ENCODE measurements at regions not wholly inside any gene's neighbourhood (a gene's known extent, or its start where the extent isn't known, plus 50 kb on each side); places are given as distances from the start of the nearest gene placed in this dataset.

DNA sequence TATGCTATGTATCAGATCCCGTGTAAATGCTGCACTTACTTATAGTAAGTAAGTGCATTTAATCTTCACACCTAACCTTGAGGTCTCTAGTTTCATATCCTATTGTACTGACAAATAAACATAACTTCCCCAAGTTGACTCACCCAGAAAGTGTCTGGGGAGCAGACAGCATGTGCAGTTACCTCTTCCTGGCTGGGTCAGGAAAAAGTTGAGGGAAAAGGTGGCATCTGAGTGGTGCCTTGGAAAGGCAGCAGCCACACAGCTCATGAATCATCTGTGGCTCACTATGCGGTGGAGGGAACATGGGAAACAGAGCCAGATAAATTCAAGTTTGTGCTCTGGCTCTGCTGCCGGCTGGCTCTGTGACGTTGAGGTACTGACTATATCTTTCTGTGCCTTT is 382.0 kb upstream of the DYNLRB2 start:
- H3K36me3 ChIP-seq (ENCODE audit: control insufficient read depth in 3 of 3, insufficient read depth in 3 of 3, low read length in 3 of 3), result no peaks in the 10 kb centered on the region
- H3K27ac ChIP-seq (ENCODE audit: low read depth, low read length), result no peak overlapping the region
- H3K9me3 ChIP-seq (ENCODE audit: control insufficient read depth in 3 of 3, low read length in 3 of 3), result peaks cover 0 to 2% (median 0%) of the 10 kb centered on the region in 3 donors
- H3K4me1 ChIP-seq (ENCODE audit: control insufficient read depth in 3 of 3, insufficient read depth in 3 of 3, low read length in 3 of 3), result no peaks in the 10 kb centered on the region
- no peak overlapping the region for H3K4me3 ChIP-seq (ENCODE audit: low read length in 3 of 3)
- no peak overlapping the region for H3K9ac ChIP-seq (ENCODE audit: low read depth in 1 of 3, low read length in 3 of 3)
- H3K27me3 ChIP-seq (ENCODE audit: control insufficient read depth in 3 of 3, insufficient read depth in 3 of 3, low read length in 3 of 3), result no peaks in the 10 kb centered on the region

DNA sequence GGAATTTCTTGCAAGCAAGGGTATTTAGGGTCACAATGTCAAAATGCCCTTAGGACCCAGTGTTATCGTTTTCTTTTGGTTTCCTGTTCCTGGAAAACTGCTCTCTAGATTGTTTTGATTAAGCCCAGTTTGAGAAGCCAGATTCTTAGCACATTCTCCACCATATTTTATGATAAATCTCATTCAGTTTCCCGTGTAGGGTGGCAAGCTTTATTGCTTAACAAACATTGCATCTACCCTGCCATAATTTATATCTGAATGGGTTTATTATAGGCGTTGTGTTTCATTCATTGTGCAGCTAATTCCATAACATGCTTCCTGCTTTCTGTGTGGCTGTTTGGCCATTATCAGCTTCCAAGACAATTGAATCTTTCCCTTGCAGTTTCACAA is 389.1 kb upstream of the DYNLRB2 start:
- Histone ChIP-seq H3K36me3 (ENCODE audit: control insufficient read depth in 3 of 3, insufficient read depth in 3 of 3, low read length in 3 of 3) (no peaks in the 10 kb centered on the region), H3K9me3 (ENCODE audit: control insufficient read depth in 3 of 3, low read length in 3 of 3) (no peaks in the 10 kb centered on the region), H3K27me3 (ENCODE audit: control insufficient read depth in 3 of 3, insufficient read depth in 3 of 3, low read length in 3 of 3) (no peaks in the 10 kb centered on the region), H3K27ac (ENCODE audit: low read depth, low read length) (no peak overlapping the region), H3K9ac (ENCODE audit: low read depth in 1 of 3, low read length in 3 of 3) (no peak overlapping the region), H3K4me3 (ENCODE audit: low read length in 3 of 3) (no peak overlapping the region), H3K4me1 (ENCODE audit: control insufficient read depth in 3 of 3, insufficient read depth in 3 of 3, low read length in 3 of 3) (no peaks in the 10 kb centered on the region)

- Histone ChIP-seq H3K36me3 (ENCODE audit: control insufficient read depth in 3 of 3, insufficient read depth in 3 of 3, low read length in 3 of 3) (no peaks in the 10 kb centered on the region), H3K9ac (ENCODE audit: low read depth in 1 of 3, low read length in 3 of 3) (no peak overlapping the region), H3K27ac (ENCODE audit: low read depth, low read length) (no peak overlapping the region), H3K4me1 (ENCODE audit: control insufficient read depth in 3 of 3, insufficient read depth in 3 of 3, low read length in 3 of 3) (no peaks in the 10 kb centered on the region), H3K9me3 (ENCODE audit: control insufficient read depth in 3 of 3, low read length in 3 of 3) (no peaks in the 10 kb centered on the region), H3K4me3 (ENCODE audit: low read length in 3 of 3) (no peak overlapping the region), H3K27me3 (ENCODE audit: control insufficient read depth in 3 of 3, insufficient read depth in 3 of 3, low read length in 3 of 3) (no peaks in the 10 kb centered on the region)
Observed at GRCh38 chr16:80150978-80151721, 389.6 kb upstream of the DYNLRB2 start.

DNA sequence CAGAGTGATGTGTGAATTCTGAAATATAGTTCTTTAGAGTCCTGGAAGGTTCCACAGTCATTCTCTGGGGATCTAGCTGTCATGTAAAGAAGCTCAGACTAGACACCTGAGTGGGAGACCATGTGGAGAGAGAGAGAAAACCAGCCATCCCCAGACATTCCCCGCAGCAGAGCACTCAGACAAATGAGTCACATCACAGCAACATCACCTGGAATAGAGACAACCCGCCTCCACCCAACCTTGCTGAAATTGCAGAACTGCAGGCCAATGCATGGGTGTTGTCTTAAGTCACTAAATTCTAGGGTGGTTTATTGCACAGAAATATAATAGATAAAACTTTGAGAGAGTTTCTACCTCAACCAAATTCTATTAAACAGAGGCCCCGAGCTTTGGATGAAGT is 392.0 kb upstream of the DYNLRB2 start:
- no peak overlapping the region for H3K27ac ChIP-seq (ENCODE audit: low read depth, low read length)
- no peak overlapping the region for H3K9ac ChIP-seq (ENCODE audit: low read depth in 1 of 3, low read length in 3 of 3)
- H3K27me3 ChIP-seq (ENCODE audit: control insufficient read depth in 3 of 3, insufficient read depth in 3 of 3, low read length in 3 of 3), result no peaks in the 10 kb centered on the region
- no peaks in the 10 kb centered on the region for H3K36me3 ChIP-seq (ENCODE audit: control insufficient read depth in 3 of 3, insufficient read depth in 3 of 3, low read length in 3 of 3)
- no peaks in the 10 kb centered on the region for H3K9me3 ChIP-seq (ENCODE audit: control insufficient read depth in 3 of 3, low read length in 3 of 3)
- H3K4me3 ChIP-seq (ENCODE audit: low read length in 3 of 3), result no peak overlapping the region
- no peaks in the 10 kb centered on the region for H3K4me1 ChIP-seq (ENCODE audit: control insufficient read depth in 3 of 3, insufficient read depth in 3 of 3, low read length in 3 of 3)

GRCh38 chr16:80147026-80147655 is 393.7 kb upstream of the DYNLRB2 start:
- Histone ChIP-seq H3K4me3 (ENCODE audit: low read length in 3 of 3) (no peak overlapping the region), H3K9me3 (ENCODE audit: control insufficient read depth in 3 of 3, low read length in 3 of 3) (no peaks in the 10 kb centered on the region), H3K36me3 (ENCODE audit: control insufficient read depth in 3 of 3, insufficient read depth in 3 of 3, low read length in 3 of 3) (no peaks in the 10 kb centered on the region), H3K27ac (ENCODE audit: low read depth, low read length) (no peak overlapping the region), H3K27me3 (ENCODE audit: control insufficient read depth in 3 of 3, insufficient read depth in 3 of 3, low read length in 3 of 3) (no peaks in the 10 kb centered on the region), H3K4me1 (ENCODE audit: control insufficient read depth in 3 of 3, insufficient read depth in 3 of 3, low read length in 3 of 3) (no peaks in the 10 kb centered on the region), H3K9ac (ENCODE audit: low read depth in 1 of 3, low read length in 3 of 3) (no peak overlapping the region)

GRCh38 chr16:80144191-80144590 is 396.6 kb upstream of the DYNLRB2 start:
- H3K9me3 ChIP-seq (ENCODE audit: control insufficient read depth in 3 of 3, low read length in 3 of 3), result no peaks in the 10 kb centered on the region
- no peak overlapping the region for H3K27ac ChIP-seq (ENCODE audit: low read depth, low read length)
- no peaks in the 10 kb centered on the region for H3K4me1 ChIP-seq (ENCODE audit: control insufficient read depth in 3 of 3, insufficient read depth in 3 of 3, low read length in 3 of 3)
- no peaks in the 10 kb centered on the region for H3K27me3 ChIP-seq (ENCODE audit: control insufficient read depth in 3 of 3, insufficient read depth in 3 of 3, low read length in 3 of 3)
- no peak overlapping the region for H3K4me3 ChIP-seq (ENCODE audit: low read length in 3 of 3)
- no peak overlapping the region for H3K9ac ChIP-seq (ENCODE audit: low read depth in 1 of 3, low read length in 3 of 3)
- H3K36me3 ChIP-seq (ENCODE audit: control insufficient read depth in 3 of 3, insufficient read depth in 3 of 3, low read length in 3 of 3), result no peaks in the 10 kb centered on the region

GRCh38 chr16:80142940-80143339 is 397.9 kb upstream of the DYNLRB2 start:
- Histone ChIP-seq H3K27me3 (ENCODE audit: control insufficient read depth in 3 of 3, insufficient read depth in 3 of 3, low read length in 3 of 3) (no peaks in the 10 kb centered on the region), H3K36me3 (ENCODE audit: control insufficient read depth in 3 of 3, insufficient read depth in 3 of 3, low read length in 3 of 3) (no peaks in the 10 kb centered on the region), H3K9ac (ENCODE audit: low read depth in 1 of 3, low read length in 3 of 3) (no peak overlapping the region), H3K4me1 (ENCODE audit: control insufficient read depth in 3 of 3, insufficient read depth in 3 of 3, low read length in 3 of 3) (no peaks in the 10 kb centered on the region), H3K27ac (ENCODE audit: low read depth, low read length) (no peak overlapping the region), H3K4me3 (ENCODE audit: low read length in 3 of 3) (no peak overlapping the region), H3K9me3 (ENCODE audit: control insufficient read depth in 3 of 3, low read length in 3 of 3) (no peaks in the 10 kb centered on the region)

DNA sequence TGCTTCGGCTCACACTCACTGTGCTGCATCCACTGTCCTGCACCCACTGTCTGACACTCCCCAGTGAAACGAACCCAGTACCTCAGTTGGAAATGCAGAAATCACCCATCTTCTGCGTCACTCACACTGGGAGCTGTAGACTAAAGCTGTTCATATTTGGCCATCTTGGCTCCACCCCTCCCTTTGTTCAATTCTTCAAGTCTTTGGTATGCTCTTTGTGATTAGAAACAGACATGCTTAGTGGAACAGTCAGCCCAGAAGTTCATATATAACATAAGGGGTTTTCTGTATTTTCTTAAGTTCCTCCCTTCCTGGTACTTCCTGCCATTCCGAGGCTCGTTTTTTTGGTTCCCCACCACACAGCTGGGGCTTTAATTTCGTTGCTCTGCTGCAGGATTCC is 398.5 kb upstream of the DYNLRB2 start:
- Histone ChIP-seq H3K9me3 (ENCODE audit: control insufficient read depth in 3 of 3, low read length in 3 of 3) (no peaks in the 10 kb centered on the region), H3K4me1 (ENCODE audit: control insufficient read depth in 3 of 3, insufficient read depth in 3 of 3, low read length in 3 of 3) (no peaks in the 10 kb centered on the region), H3K27ac (ENCODE audit: low read depth, low read length) (no peak overlapping the region), H3K27me3 (ENCODE audit: control insufficient read depth in 3 of 3, insufficient read depth in 3 of 3, low read length in 3 of 3) (no peaks in the 10 kb centered on the region), H3K36me3 (ENCODE audit: control insufficient read depth in 3 of 3, insufficient read depth in 3 of 3, low read length in 3 of 3) (no peaks in the 10 kb centered on the region), H3K9ac (ENCODE audit: low read depth in 1 of 3, low read length in 3 of 3) (no peak overlapping the region), H3K4me3 (ENCODE audit: low read length in 3 of 3) (no peak overlapping the region)

- no peak overlapping the region for H3K27ac ChIP-seq (ENCODE audit: low read depth, low read length)
- H3K36me3 ChIP-seq (ENCODE audit: control insufficient read depth in 3 of 3, insufficient read depth in 3 of 3, low read length in 3 of 3), result no peaks in the 10 kb centered on the region
- H3K9ac ChIP-seq (ENCODE audit: low read depth in 1 of 3, low read length in 3 of 3), result no peak overlapping the region
- H3K9me3 ChIP-seq (ENCODE audit: control insufficient read depth in 3 of 3, low read length in 3 of 3), result no peaks in the 10 kb centered on the region
- H3K4me3 ChIP-seq (ENCODE audit: low read length in 3 of 3), result no peak overlapping the region
- no peaks in the 10 kb centered on the region for H3K27me3 ChIP-seq (ENCODE audit: control insufficient read depth in 3 of 3, insufficient read depth in 3 of 3, low read length in 3 of 3)
- H3K4me1 ChIP-seq (ENCODE audit: control insufficient read depth in 3 of 3, insufficient read depth in 3 of 3, low read length in 3 of 3), result no peaks in the 10 kb centered on the region
Observed at GRCh38 chr16:80129791-80130190, 411.0 kb upstream of the DYNLRB2 start.

DNA sequence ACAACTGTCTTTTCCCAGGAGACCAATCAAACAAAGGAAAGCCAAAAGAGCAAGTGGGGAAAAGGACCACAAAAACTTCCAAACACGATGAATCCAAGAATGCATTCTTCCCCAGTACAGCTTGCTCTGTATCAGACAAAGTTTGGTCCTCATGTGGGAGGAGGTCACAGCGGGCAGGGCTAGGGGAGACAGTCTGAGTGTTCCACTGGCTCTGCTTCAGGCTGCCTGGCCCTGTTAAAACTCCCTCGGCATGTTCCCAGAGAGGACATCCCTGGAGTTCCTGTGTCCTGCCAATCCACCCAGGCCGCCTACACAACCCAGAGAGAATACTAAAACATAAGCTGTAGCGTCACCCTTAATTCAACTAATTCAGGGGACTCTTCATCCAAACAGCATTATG is 415.1 kb upstream of the DYNLRB2 start:
- Histone ChIP-seq H3K36me3 (ENCODE audit: control insufficient read depth in 3 of 3, insufficient read depth in 3 of 3, low read length in 3 of 3) (no peaks in the 10 kb centered on the region), H3K27ac (ENCODE audit: low read depth, low read length) (no peak overlapping the region), H3K9ac (ENCODE audit: low read depth in 1 of 3, low read length in 3 of 3) (no peak overlapping the region)

More for the DNA sequence above, 415.1 kb upstream of the DYNLRB2 start:
- H3K4me3 ChIP-seq (ENCODE audit: low read length in 3 of 3), result no peak overlapping the region
- no peaks in the 10 kb centered on the region for H3K27me3 ChIP-seq (ENCODE audit: control insufficient read depth in 3 of 3, insufficient read depth in 3 of 3, low read length in 3 of 3)
- H3K9me3 ChIP-seq (ENCODE audit: control insufficient read depth in 3 of 3, low read length in 3 of 3), result no peaks in the 10 kb centered on the region
- peaks cover 0 to 4% (median 0%) of the 10 kb centered on the region in 3 donors for H3K4me1 ChIP-seq (ENCODE audit: control insufficient read depth in 3 of 3, insufficient read depth in 3 of 3, low read length in 3 of 3)
